ENCODE measurements at regions not wholly inside any gene's neighbourhood (a gene's known extent, or its start where the extent isn't known, plus 50 kb on each side); places are given as distances from the start of the nearest gene placed in this dataset.

- Mint-ChIP-seq H3K9me3 (no peaks in the 10 kb centered on the region), H3K27ac (no peak overlapping the region), H3K4me1 (no peaks in the 10 kb centered on the region), H3K36me3 (no peaks in the 10 kb centered on the region), H3K27me3 (peaks cover 6 to 7% of the 10 kb centered on the region in 2 donors), H3K4me3 (no peak overlapping the region)
- no peaks in the 10 kb centered on the region for H3K36me3 ChIP-seq (ENCODE audit: insufficient read depth, low read length)
- no peak overlapping the region for H3K4me3 ChIP-seq (ENCODE audit: low read length in 2 of 2)
- CTCF ChIA-PET (ENCODE audit: partially characterized antibody), result no interaction called here
- POLR2A ChIA-PET (ENCODE audit: partially characterized antibody), result no interaction called here
- intact Hi-C loops (cut with micrococcal nuclease), result no loop called here
- no peaks in the 10 kb centered on the region for H3K4me1 ChIP-seq (ENCODE audit: insufficient read depth, low read length)
- H3K9me3 ChIP-seq (ENCODE audit: control insufficient read depth in 1 of 2, low read length in 2 of 2), result no peaks in the 10 kb centered on the region
- no peak overlapping the region for H3K27ac ChIP-seq (ENCODE audit: low read depth, low read length)
- peaks cover 3% of the 10 kb centered on the region for H3K27me3 ChIP-seq (ENCODE audit: insufficient read depth, low read length)
- no peak for DNase-seq
These were observed 641.4 kb downstream of the IRS1 start for GRCh38 chr2:226158229-226158628.

GRCh38 chr2:226155093-226155875, 644.3 kb downstream of the IRS1 start:
- Histone ChIP-seq H3K27ac (ENCODE audit: low read depth, low read length) (no peak overlapping the region), H3K9me3 (ENCODE audit: control insufficient read depth in 1 of 2, low read length in 2 of 2) (no peaks in the 10 kb centered on the region), H3K4me3 (ENCODE audit: low read length in 2 of 2) (no peak overlapping the region), H3K36me3 (ENCODE audit: insufficient read depth, low read length) (no peaks in the 10 kb centered on the region), H3K4me1 (ENCODE audit: insufficient read depth, low read length) (no peaks in the 10 kb centered on the region), H3K27me3 (ENCODE audit: insufficient read depth, low read length) (peaks cover 3% of the 10 kb centered on the region)
- H3K27me3 Mint-ChIP-seq, result peaks cover 6 to 9% of the 10 kb centered on the region in 2 donors
- ChIA-PET CTCF (ENCODE audit: partially characterized antibody) (no interaction called here), POLR2A (ENCODE audit: partially characterized antibody) (no interaction called here)
- DNase-seq, result no peak
- no peak overlapping the region for H3K4me3 Mint-ChIP-seq
- intact Hi-C loops (cut with micrococcal nuclease), result no loop called here
- H3K9me3 Mint-ChIP-seq, result no peaks in the 10 kb centered on the region
- no peak overlapping the region for H3K27ac Mint-ChIP-seq
- no peaks in the 10 kb centered on the region for H3K4me1 Mint-ChIP-seq
- H3K36me3 Mint-ChIP-seq, result no peaks in the 10 kb centered on the region

DNA sequence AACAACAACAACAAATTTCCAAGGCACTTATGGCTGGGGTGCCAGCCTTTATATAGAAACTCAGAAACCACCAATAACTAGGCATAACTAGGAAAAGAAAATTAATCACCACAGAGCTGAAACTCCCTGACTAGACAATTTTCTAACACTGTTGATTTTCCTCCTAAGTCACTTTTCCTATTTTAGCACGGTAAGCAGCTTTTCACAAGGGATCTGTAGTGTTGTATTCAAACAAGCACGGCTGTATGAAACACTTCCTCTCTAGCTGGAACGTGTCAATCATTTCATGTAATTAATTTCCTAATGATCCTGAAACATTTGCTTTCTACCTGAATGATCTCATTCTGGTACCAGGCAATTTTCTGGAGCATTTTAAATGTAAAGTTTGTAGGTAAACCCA, 645.0 kb downstream of the IRS1 start:
- H3K4me1 ChIP-seq (ENCODE audit: insufficient read depth, low read length), result no peaks in the 10 kb centered on the region
- Mint-ChIP-seq H3K4me3 (no peak overlapping the region), H3K9me3 (no peaks in the 10 kb centered on the region), H3K4me1 (no peaks in the 10 kb centered on the region), H3K27ac (no peak overlapping the region), H3K27me3 (peaks cover 6 to 9% of the 10 kb centered on the region in 2 donors), H3K36me3 (no peaks in the 10 kb centered on the region)
- intact Hi-C loops (cut with micrococcal nuclease), result no loop called here
- DNase-seq, result no peak
- H3K36me3 ChIP-seq (ENCODE audit: insufficient read depth, low read length), result no peaks in the 10 kb centered on the region
- CTCF ChIA-PET (ENCODE audit: partially characterized antibody), result no interaction called here
- H3K4me3 ChIP-seq (ENCODE audit: low read length in 2 of 2), result no peak overlapping the region
- POLR2A ChIA-PET (ENCODE audit: partially characterized antibody), result no interaction called here
- peaks cover 3% of the 10 kb centered on the region for H3K27me3 ChIP-seq (ENCODE audit: insufficient read depth, low read length)
- no peaks in the 10 kb centered on the region for H3K9me3 ChIP-seq (ENCODE audit: control insufficient read depth in 1 of 2, low read length in 2 of 2)
- H3K27ac ChIP-seq (ENCODE audit: low read depth, low read length), result no peak overlapping the region

GRCh38 chr2:226153553-226153952, 646.1 kb downstream of the IRS1 start:
- H3K4me3 Mint-ChIP-seq, result no peak overlapping the region
- Histone ChIP-seq H3K4me3 (ENCODE audit: low read length in 2 of 2) (no peak overlapping the region), H3K9me3 (ENCODE audit: control insufficient read depth in 1 of 2, low read length in 2 of 2) (no peaks in the 10 kb centered on the region), H3K27ac (ENCODE audit: low read depth, low read length) (no peak overlapping the region), H3K36me3 (ENCODE audit: insufficient read depth, low read length) (no peaks in the 10 kb centered on the region), H3K27me3 (ENCODE audit: insufficient read depth, low read length) (peaks cover 3% of the 10 kb centered on the region), H3K4me1 (ENCODE audit: insufficient read depth, low read length) (no peaks in the 10 kb centered on the region)
- DNase-seq, result no peak
- no peaks in the 10 kb centered on the region for H3K4me1 Mint-ChIP-seq
- no peaks in the 10 kb centered on the region for H3K36me3 Mint-ChIP-seq
- CTCF ChIA-PET (ENCODE audit: partially characterized antibody), result no interaction called here
- H3K9me3 Mint-ChIP-seq, result no peaks in the 10 kb centered on the region
- H3K27ac Mint-ChIP-seq, result no peak overlapping the region
- POLR2A ChIA-PET (ENCODE audit: partially characterized antibody), result no interaction called here
- H3K27me3 Mint-ChIP-seq, result peaks cover 6 to 9% of the 10 kb centered on the region in 2 donors
- intact Hi-C loops (cut with micrococcal nuclease), result no loop called here

GRCh38 chr2:226151157-226151556, 648.5 kb downstream of the IRS1 start:
- no peaks in the 10 kb centered on the region for H3K36me3 ChIP-seq (ENCODE audit: insufficient read depth, low read length)
- peaks cover 0 to 2% (median 0%) of the 10 kb centered on the region in 8 donors for H3K9me3 Mint-ChIP-seq
- H3K27me3 ChIP-seq (ENCODE audit: insufficient read depth, low read length), result no peaks in the 10 kb centered on the region
- no peak for DNase-seq
- no peaks in the 10 kb centered on the region for H3K4me1 ChIP-seq (ENCODE audit: insufficient read depth, low read length)
- H3K4me3 Mint-ChIP-seq, result no peak overlapping the region
- CTCF ChIA-PET (ENCODE audit: partially characterized antibody), result no interaction called here
- no peak overlapping the region for H3K4me3 ChIP-seq (ENCODE audit: low read length in 2 of 2)
- POLR2A ChIA-PET (ENCODE audit: partially characterized antibody), result no interaction called here
- no peak overlapping the region for H3K27ac ChIP-seq (ENCODE audit: low read depth, low read length)
- no peaks in the 10 kb centered on the region for H3K9me3 ChIP-seq (ENCODE audit: control insufficient read depth in 1 of 2, low read length in 2 of 2)
- no peak overlapping the region for H3K27ac Mint-ChIP-seq
- no peaks in the 10 kb centered on the region for H3K4me1 Mint-ChIP-seq
- H3K27me3 Mint-ChIP-seq, result peaks cover 2 to 9% of the 10 kb centered on the region in 2 donors
- H3K36me3 Mint-ChIP-seq, result no peaks in the 10 kb centered on the region
- intact Hi-C loops (cut with micrococcal nuclease), result no loop called here

DNA sequence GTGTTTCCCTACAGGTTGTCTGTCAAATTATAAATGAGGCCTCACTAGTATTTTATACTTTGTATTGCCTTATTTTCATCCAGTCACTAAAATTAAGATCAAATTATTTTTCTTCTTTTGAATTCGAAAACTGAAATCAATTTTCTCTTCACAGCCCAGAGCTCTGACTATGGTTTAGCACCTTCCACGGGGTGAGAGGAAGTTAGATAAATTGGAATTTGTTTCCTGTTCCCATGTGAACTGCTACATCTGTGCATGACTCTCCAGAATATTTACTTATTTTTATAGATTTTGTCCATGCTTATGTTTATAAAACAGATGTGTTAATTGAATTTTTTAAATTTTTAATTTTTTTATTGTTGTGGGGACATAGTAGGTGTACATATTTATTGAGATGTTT, 656.5 kb downstream of the IRS1 start:
- peaks cover 0 to 2% of the 10 kb centered on the region in 2 donors for H3K27me3 Mint-ChIP-seq
- Histone ChIP-seq H3K27ac (ENCODE audit: low read depth, low read length) (no peak overlapping the region), H3K9me3 (ENCODE audit: control insufficient read depth in 1 of 2, low read length in 2 of 2) (no peaks in the 10 kb centered on the region), H3K36me3 (ENCODE audit: insufficient read depth, low read length) (no peaks in the 10 kb centered on the region), H3K4me3 (ENCODE audit: low read length in 2 of 2) (no peak overlapping the region), H3K27me3 (ENCODE audit: insufficient read depth, low read length) (no peaks in the 10 kb centered on the region), H3K4me1 (ENCODE audit: insufficient read depth, low read length) (no peaks in the 10 kb centered on the region)
- no peak for DNase-seq
- intact Hi-C loops (cut with micrococcal nuclease), result no loop called here
- H3K36me3 Mint-ChIP-seq, result no peaks in the 10 kb centered on the region
- H3K9me3 Mint-ChIP-seq, result peaks cover 0 to 2% (median 0%) of the 10 kb centered on the region in 8 donors
- no peaks in the 10 kb centered on the region for H3K4me1 Mint-ChIP-seq
- H3K27ac Mint-ChIP-seq, result no peak overlapping the region
- no peak overlapping the region for H3K4me3 Mint-ChIP-seq
- CTCF ChIA-PET (ENCODE audit: partially characterized antibody), result no interaction called here
- POLR2A ChIA-PET (ENCODE audit: partially characterized antibody), result no interaction called here

DNA sequence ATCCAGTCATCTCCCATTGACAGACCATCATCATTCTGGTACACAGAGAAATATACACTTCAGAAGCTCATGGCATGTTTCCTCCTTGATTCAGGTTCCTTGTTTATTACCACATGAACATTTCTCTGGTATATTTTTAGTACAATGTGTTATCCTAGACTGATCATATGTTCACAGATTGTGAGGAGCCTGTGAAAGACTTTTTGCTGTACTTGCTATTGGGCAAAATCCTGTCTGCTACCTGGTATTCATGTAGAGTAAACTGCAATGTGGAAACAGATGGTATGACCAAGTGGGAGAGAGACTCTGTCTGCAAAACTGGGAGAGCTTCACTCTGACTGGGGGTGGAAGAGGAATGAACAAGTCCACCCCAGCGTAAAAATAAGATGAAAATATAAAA, 657.2 kb downstream of the IRS1 start:
- Mint-ChIP-seq H3K36me3 (no peaks in the 10 kb centered on the region), H3K4me1 (no peaks in the 10 kb centered on the region), H3K4me3 (no peak overlapping the region), H3K27me3 (peaks cover 0 to 2% of the 10 kb centered on the region in 2 donors), H3K27ac (no peak overlapping the region), H3K9me3 (peaks cover 0 to 2% (median 0%) of the 10 kb centered on the region in 8 donors)
- ChIA-PET POLR2A (ENCODE audit: partially characterized antibody) (no interaction called here), CTCF (ENCODE audit: partially characterized antibody) (no interaction called here)
- Histone ChIP-seq H3K9me3 (ENCODE audit: control insufficient read depth in 1 of 2, low read length in 2 of 2) (no peaks in the 10 kb centered on the region), H3K27ac (ENCODE audit: low read depth, low read length) (no peak overlapping the region), H3K4me3 (ENCODE audit: low read length in 2 of 2) (no peak overlapping the region), H3K4me1 (ENCODE audit: insufficient read depth, low read length) (no peaks in the 10 kb centered on the region), H3K27me3 (ENCODE audit: insufficient read depth, low read length) (no peaks in the 10 kb centered on the region), H3K36me3 (ENCODE audit: insufficient read depth, low read length) (no peaks in the 10 kb centered on the region)
- intact Hi-C loops (cut with micrococcal nuclease), result no loop called here
- no peak for DNase-seq

DNA sequence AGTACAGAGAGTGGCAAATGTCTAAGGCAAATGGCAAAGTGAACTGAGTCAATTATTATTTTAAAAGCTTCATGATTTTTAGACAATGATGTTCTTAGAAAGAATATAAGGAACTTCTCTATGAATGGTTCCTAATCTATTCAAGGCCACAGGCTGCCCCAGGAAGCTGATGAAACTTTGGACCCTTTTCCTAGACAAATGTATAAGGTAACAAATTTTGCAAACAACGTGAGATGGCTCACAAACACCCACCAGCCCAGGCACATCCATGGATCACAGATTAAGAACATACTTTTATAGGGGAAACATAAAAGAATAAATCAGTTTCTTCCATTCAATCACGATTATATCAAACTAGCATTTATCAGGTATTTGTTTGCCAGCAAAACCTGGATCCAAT, 659.0 kb downstream of the IRS1 start:
- Histone ChIP-seq H3K9me3 (ENCODE audit: control insufficient read depth in 1 of 2, low read length in 2 of 2) (no peaks in the 10 kb centered on the region), H3K36me3 (ENCODE audit: insufficient read depth, low read length) (no peaks in the 10 kb centered on the region), H3K27me3 (ENCODE audit: insufficient read depth, low read length) (no peaks in the 10 kb centered on the region), H3K27ac (ENCODE audit: low read depth, low read length) (no peak overlapping the region), H3K4me1 (ENCODE audit: insufficient read depth, low read length) (no peaks in the 10 kb centered on the region), H3K4me3 (ENCODE audit: low read length in 2 of 2) (no peak overlapping the region)
- no peak overlapping the region for H3K4me3 Mint-ChIP-seq
- peaks cover 0 to 2% of the 10 kb centered on the region in 2 donors for H3K27me3 Mint-ChIP-seq
- CTCF ChIA-PET (ENCODE audit: partially characterized antibody), result no interaction called here
- DNase-seq, result no peak
- POLR2A ChIA-PET (ENCODE audit: partially characterized antibody), result no interaction called here
- no peak overlapping the region for H3K27ac Mint-ChIP-seq
- H3K36me3 Mint-ChIP-seq, result no peaks in the 10 kb centered on the region
- H3K4me1 Mint-ChIP-seq, result peaks cover 0 to 3% (median 0%) of the 10 kb centered on the region in 4 donors
- no peaks in the 10 kb centered on the region for H3K9me3 Mint-ChIP-seq
- intact Hi-C loops (cut with micrococcal nuclease), result no loop called here
